GM23338 (cell line): ENCODE measurements at regions not wholly inside any gene's neighbourhood (a gene's known extent, or its start where the extent isn't known, plus 50 kb on each side); places are given as distances from the start of the nearest gene placed in this dataset.

Experiments used
- ATAC-seq: fragments of 200-7000 bp; cut with Tn5 transposase; 3 replicates; pipeline ENCODE4 v1.9.1; 2020
- DNase-seq: peaks from one replicate; pipeline ENCODE4 v3.0.0-alpha.2; 2015; ENCODE audit warnings: low spot score
- H2AFZ ChIP-seq: fragments of 200-600 bp; sonication (generic); 2 replicates; pipeline ENCODE4 v1.8.0; 2016; ENCODE audit warnings: antibody characterized with exemption, mild to moderate bottlenecking, moderate library complexity
- H3F3A ChIP-seq: fragments of 200-600 bp; sonication (generic); replicated peaks from 2 replicates; pipeline ENCODE4 v1.8.0; 2017; ENCODE audit warnings: antibody characterized with exemption, mixed run types, low read depth
- H3K27ac ChIP-seq: fragments of 200-600 bp; sonication (generic); 2 replicates; pipeline ENCODE4 v1.6.1; 2016; ENCODE audit warnings: low read depth
- H3K27me3 ChIP-seq: fragments of 200-600 bp; sonication (generic); 2 replicates; pipeline ENCODE4 v1.8.0; 2016; ENCODE audit warnings: mild to moderate bottlenecking, mixed run types, moderate library complexity; ENCODE audit not compliant: insufficient read depth
- H3K36me3 ChIP-seq: fragments of 200-600 bp; sonication (generic); 2 replicates; pipeline ENCODE4 v1.8.0; 2016; ENCODE audit warnings: mild to moderate bottlenecking; ENCODE audit not compliant: insufficient read depth
- H3K4me1 ChIP-seq: fragments of 200-600 bp; sonication (generic); 2 replicates; pipeline ENCODE4 v1.8.0; 2016; ENCODE audit warnings: mild to moderate bottlenecking, moderate library complexity; ENCODE audit not compliant: insufficient read depth
- H3K4me2 ChIP-seq: fragments of 200-600 bp; sonication (generic); 2 replicates; pipeline ENCODE4 v1.7.1; 2017; ENCODE audit warnings: mixed run types
- H3K4me3 ChIP-seq: fragments of 200-600 bp; sonication (generic); 2 replicates; pipeline ENCODE4 v1.6.1; 2016; ENCODE audit warnings: mixed run types
- H3K79me2 ChIP-seq: fragments of 200-600 bp; sonication (generic); replicated peaks from 2 replicates; pipeline ENCODE4 v1.8.0; 2017; ENCODE audit warnings: mild to moderate bottlenecking; ENCODE audit not compliant: insufficient read depth
- H3K9me2 ChIP-seq: fragments of 200-600 bp; sonication (generic); 2 replicates; pipeline ENCODE4 v1.8.0; 2017; ENCODE audit not compliant: insufficient read depth
- H4K20me1 ChIP-seq: fragments of 200-600 bp; sonication (generic); replicated peaks from 2 replicates; pipeline ENCODE4 v1.8.0; 2017; ENCODE audit warnings: mild to moderate bottlenecking; ENCODE audit not compliant: insufficient read depth
- H3K27ac Mint-ChIP-seq: 2 replicates; pipeline ENCODE4 v1.8.0; 2020; ENCODE audit warnings: inconsistent platforms, mild to moderate bottlenecking, moderate library complexity, mixed read lengths
- H3K27me3 Mint-ChIP-seq: 3 replicates; pipeline ENCODE4 v1.8.0; 2022; ENCODE audit warnings: low read depth, mild to moderate bottlenecking, moderate library complexity, mixed read lengths, inconsistent platforms; ENCODE audit not compliant: insufficient read depth, poor library complexity
- H3K36me3 Mint-ChIP-seq: 3 replicates; pipeline ENCODE4 v1.8.0; 2021; ENCODE audit warnings: low read depth, mild to moderate bottlenecking, inconsistent platforms, moderate library complexity, mixed read lengths
- H3K4me1 Mint-ChIP-seq: 3 replicates; pipeline ENCODE4 v1.8.0; 2020; ENCODE audit warnings: mild to moderate bottlenecking, inconsistent platforms, mixed read lengths
- H3K4me3 Mint-ChIP-seq: 3 replicates; pipeline ENCODE4 v1.8.0; 2021; ENCODE audit warnings: moderate library complexity, mild to moderate bottlenecking, inconsistent platforms, mixed read lengths
- H3K9me3 Mint-ChIP-seq: 3 replicates; pipeline ENCODE4 v1.8.0; 2020; ENCODE audit warnings: moderate library complexity, mild to moderate bottlenecking, inconsistent platforms, mixed read lengths
- CREB1 ChIP-seq: fragments of 250-450 bp; sonication (Bioruptor Pico); IDR thresholded peaks from 2 replicates; pipeline ENCODE4 v1.5.0; 2020; ENCODE audit warnings: low read depth, mild to moderate bottlenecking, moderate library complexity
- EZH2 ChIP-seq: fragments of 200-600 bp; sonication (generic); IDR thresholded peaks from one replicate; pipeline ENCODE4 v1.8.0; 2017; ENCODE audit warnings: antibody characterized with exemption, mild to moderate bottlenecking, low read depth; ENCODE audit not compliant: unreplicated experiment
- JUNB ChIP-seq: IDR thresholded peaks from one replicate; pipeline ENCODE4 v1.6.1; 2016; ENCODE audit warnings: antibody characterized with exemption; ENCODE audit not compliant: unreplicated experiment
- NANOG ChIP-seq: IDR thresholded peaks from 2 replicates; pipeline ENCODE4 v1.6.1; 2016; ENCODE audit warnings: antibody characterized with exemption, borderline replicate concordance
- STAT1 ChIP-seq: IDR thresholded peaks from one replicate; pipeline ENCODE4 v1.6.1; 2016; ENCODE audit warnings: antibody characterized with exemption; ENCODE audit not compliant: unreplicated experiment
- ZNF331 ChIP-seq: fragments of 250-450 bp; sonication (Bioruptor Pico); IDR thresholded peaks from 2 replicates; pipeline ENCODE4 v1.5.0; 2020; ENCODE audit warnings: low read depth, mild to moderate bottlenecking, moderate library complexity
- TF ChIP-seq, protein P1 (sequence below): fragments of 250-450 bp; sonication (Bioruptor Pico); IDR thresholded peaks from 2 replicates; pipeline ENCODE4 v1.5.0; 2020; ENCODE audit warnings: mild to moderate bottlenecking, moderate library complexity
- TF ChIP-seq, protein P2 (sequence below): IDR thresholded peaks from one replicate; pipeline ENCODE4 v1.6.1; 2018; ENCODE audit warnings: antibody characterized with exemption; ENCODE audit not compliant: unreplicated experiment

DNA sequence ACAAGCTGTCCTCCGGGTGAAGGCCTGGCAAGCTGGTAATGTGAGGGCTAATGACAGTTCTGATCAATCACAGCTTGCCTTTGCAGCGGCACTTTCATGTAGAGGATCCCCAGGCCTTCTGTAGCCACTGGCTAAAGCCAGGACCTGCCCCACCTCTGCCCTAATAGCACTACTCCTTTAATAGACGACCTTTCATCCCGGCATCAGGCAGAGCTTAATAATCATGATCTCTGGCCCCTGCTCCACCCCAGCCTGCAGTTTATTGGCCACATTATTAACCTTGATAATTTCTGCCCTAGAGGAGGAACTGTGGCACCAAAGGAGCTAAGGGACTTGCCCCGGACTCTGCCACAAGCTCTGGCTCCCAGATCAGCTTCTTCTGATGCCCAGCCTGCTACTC, 142.3 kb upstream of the TBX3 start (continued):
- TF ChIP-seq, protein P1, sequence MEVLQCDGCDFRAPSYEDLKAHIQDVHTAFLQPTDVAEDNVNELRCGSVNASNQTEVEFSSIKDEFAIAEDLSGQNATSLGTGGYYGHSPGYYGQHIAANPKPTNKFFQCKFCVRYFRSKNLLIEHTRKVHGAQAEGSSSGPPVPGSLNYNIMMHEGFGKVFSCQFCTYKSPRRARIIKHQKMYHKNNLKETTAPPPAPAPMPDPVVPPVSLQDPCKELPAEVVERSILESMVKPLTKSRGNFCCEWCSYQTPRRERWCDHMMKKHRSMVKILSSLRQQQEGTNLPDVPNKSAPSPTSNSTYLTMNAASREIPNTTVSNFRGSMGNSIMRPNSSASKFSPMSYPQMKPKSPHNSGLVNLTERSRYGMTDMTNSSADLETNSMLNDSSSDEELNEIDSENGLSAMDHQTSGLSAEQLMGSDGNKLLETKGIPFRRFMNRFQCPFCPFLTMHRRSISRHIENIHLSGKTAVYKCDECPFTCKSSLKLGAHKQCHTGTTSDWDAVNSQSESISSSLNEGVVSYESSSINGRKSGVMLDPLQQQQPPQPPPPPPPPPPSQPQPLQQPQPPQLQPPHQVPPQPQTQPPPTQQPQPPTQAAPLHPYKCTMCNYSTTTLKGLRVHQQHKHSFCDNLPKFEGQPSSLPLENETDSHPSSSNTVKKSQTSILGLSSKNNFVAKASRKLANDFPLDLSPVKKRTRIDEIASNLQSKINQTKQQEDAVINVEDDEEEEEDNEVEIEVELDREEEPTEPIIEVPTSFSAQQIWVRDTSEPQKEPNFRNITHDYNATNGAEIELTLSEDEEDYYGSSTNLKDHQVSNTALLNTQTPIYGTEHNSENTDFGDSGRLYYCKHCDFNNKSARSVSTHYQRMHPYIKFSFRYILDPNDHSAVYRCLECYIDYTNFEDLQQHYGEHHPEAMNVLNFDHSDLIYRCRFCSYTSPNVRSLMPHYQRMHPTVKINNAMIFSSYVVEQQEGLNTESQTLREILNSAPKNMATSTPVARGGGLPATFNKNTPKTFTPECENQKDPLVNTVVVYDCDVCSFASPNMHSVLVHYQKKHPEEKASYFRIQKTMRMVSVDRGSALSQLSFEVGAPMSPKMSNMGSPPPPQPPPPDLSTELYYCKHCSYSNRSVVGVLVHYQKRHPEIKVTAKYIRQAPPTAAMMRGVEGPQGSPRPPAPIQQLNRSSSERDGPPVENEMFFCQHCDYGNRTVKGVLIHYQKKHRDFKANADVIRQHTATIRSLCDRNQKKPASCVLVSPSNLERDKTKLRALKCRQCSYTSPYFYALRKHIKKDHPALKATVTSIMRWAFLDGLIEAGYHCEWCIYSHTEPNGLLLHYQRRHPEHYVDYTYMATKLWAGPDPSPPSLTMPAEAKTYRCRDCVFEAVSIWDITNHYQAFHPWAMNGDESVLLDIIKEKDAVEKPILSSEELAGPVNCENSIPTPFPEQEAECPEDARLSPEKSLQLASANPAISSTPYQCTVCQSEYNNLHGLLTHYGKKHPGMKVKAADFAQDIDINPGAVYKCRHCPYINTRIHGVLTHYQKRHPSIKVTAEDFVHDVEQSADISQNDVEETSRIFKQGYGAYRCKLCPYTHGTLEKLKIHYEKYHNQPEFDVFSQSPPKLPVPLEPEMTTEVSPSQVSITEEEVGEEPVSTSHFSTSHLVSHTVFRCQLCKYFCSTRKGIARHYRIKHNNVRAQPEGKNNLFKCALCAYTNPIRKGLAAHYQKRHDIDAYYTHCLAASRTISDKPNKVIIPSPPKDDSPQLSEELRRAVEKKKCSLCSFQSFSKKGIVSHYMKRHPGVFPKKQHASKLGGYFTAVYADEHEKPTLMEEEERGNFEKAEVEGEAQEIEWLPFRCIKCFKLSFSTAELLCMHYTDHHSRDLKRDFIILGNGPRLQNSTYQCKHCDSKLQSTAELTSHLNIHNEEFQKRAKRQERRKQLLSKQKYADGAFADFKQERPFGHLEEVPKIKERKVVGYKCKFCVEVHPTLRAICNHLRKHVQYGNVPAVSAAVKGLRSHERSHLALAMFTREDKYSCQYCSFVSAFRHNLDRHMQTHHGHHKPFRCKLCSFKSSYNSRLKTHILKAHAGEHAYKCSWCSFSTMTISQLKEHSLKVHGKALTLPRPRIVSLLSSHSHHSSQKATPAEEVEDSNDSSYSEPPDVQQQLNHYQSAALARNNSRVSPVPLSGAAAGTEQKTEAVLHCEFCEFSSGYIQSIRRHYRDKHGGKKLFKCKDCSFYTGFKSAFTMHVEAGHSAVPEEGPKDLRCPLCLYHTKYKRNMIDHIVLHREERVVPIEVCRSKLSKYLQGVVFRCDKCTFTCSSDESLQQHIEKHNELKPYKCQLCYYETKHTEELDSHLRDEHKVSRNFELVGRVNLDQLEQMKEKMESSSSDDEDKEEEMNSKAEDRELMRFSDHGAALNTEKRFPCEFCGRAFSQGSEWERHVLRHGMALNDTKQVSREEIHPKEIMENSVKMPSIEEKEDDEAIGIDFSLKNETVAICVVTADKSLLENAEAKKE (CRISPR knock-in tag) = no peak
- no peak for TF ChIP-seq EZH2
- no peak for TF ChIP-seq JUNB
- TF ChIP-seq STAT1 = no peak
- TF ChIP-seq ZNF331 (CRISPR knock-in tag) = no peak
- TF ChIP-seq CREB1 = no peak
- TF ChIP-seq, protein P2, sequence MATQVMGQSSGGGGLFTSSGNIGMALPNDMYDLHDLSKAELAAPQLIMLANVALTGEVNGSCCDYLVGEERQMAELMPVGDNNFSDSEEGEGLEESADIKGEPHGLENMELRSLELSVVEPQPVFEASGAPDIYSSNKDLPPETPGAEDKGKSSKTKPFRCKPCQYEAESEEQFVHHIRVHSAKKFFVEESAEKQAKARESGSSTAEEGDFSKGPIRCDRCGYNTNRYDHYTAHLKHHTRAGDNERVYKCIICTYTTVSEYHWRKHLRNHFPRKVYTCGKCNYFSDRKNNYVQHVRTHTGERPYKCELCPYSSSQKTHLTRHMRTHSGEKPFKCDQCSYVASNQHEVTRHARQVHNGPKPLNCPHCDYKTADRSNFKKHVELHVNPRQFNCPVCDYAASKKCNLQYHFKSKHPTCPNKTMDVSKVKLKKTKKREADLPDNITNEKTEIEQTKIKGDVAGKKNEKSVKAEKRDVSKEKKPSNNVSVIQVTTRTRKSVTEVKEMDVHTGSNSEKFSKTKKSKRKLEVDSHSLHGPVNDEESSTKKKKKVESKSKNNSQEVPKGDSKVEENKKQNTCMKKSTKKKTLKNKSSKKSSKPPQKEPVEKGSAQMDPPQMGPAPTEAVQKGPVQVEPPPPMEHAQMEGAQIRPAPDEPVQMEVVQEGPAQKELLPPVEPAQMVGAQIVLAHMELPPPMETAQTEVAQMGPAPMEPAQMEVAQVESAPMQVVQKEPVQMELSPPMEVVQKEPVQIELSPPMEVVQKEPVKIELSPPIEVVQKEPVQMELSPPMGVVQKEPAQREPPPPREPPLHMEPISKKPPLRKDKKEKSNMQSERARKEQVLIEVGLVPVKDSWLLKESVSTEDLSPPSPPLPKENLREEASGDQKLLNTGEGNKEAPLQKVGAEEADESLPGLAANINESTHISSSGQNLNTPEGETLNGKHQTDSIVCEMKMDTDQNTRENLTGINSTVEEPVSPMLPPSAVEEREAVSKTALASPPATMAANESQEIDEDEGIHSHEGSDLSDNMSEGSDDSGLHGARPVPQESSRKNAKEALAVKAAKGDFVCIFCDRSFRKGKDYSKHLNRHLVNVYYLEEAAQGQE = no peak

- DNase-seq = no peak
- Histone ChIP-seq H4K20me1 (no peaks in the 10 kb centered on the region), H2AFZ (no peak overlapping the region), H3K9me2 (0 out of 2 replicates have a peak, but pooled peaks cover 8% of the 10 kb centered on the region), H3K36me3 (no peaks in the 10 kb centered on the region), H3K27ac (no peak overlapping the region), H3K4me3 (no peak overlapping the region), H3K79me2 (no peaks in the 10 kb centered on the region), H3K4me2 (no peak overlapping the region), H3K4me1 (no peaks in the 10 kb centered on the region), H3F3A (no peaks in the 10 kb centered on the region), H3K27me3 (no peaks in the 10 kb centered on the region)
- Mint-ChIP-seq H3K27me3 (peaks cover 5% of the 10 kb centered on the region), H3K4me1 (no peaks in the 10 kb centered on the region), H3K9me3 (no peaks in the 10 kb centered on the region), H3K36me3 (no peaks in the 10 kb centered on the region), H3K27ac (no peak overlapping the region), H3K4me3 (no peak overlapping the region)
- no peak for ATAC-seq
- TF ChIP-seq CREB1 = no peak
- no peak for TF ChIP-seq NANOG
- TF ChIP-seq, protein P2 = no peak
Measured at GRCh38 chr12:114823724-114824123, 139.7 kb upstream of the TBX3 start.
